Hindlimb muscle (tissue), 1 donor: ENCODE measurements at regions not wholly inside any gene's neighbourhood (a gene's known extent, or its start where the extent isn't known, plus 50 kb on each side); places are given as distances from the start of the nearest gene placed in this dataset.
"Not testable (repeated sequence)": the region's sequence is repeated elsewhere in the genome, so short reads cannot be mapped to it uniquely, and the experiment has no call there.

ENCODE experiments used
- DNase-seq: peaks from one replicate; pipeline ENCODE4 v3.0.0-alpha.2; 2013

- DNase-seq = no peak
Measured at GRCh38 chr1:196088541-196088940, 519.7 kb downstream of the KCNT2 start.

GRCh38 chr1:196078691-196079090 lies 529.5 kb downstream of the KCNT2 start:
- no peak for DNase-seq

GRCh38 chr1:196075621-196076020 lies 532.6 kb downstream of the KCNT2 start:
- no peak for DNase-seq

- DNase-seq = no peak
Measured at GRCh38 chr1:196074182-196074581, 534.1 kb downstream of the KCNT2 start.

GRCh38 chr1:196071447-196071846 lies 536.8 kb downstream of the KCNT2 start:
- no peak for DNase-seq

- DNase-seq = no peak
Measured at GRCh38 chr1:196070940-196071339, 537.3 kb downstream of the KCNT2 start.

- no peak for DNase-seq
Measured at GRCh38 chr1:196063952-196064351, 544.3 kb downstream of the KCNT2 start.

GRCh38 chr1:196063294-196063693 lies 544.9 kb downstream of the KCNT2 start:
- no peak for DNase-seq

GRCh38 chr1:196060539-196060938 lies 547.7 kb downstream of the KCNT2 start:
- DNase-seq = no peak

- no peak for DNase-seq
Measured at GRCh38 chr1:196059210-196059609, 549.0 kb downstream of the KCNT2 start.

GRCh38 chr1:196056966-196057365 lies 551.3 kb downstream of the KCNT2 start:
- DNase-seq = no peak

- no peak for DNase-seq
Measured at GRCh38 chr1:196049407-196049806, 558.8 kb downstream of the KCNT2 start.

- no peak for DNase-seq
Measured at GRCh38 chr1:196043268-196043667, 565.0 kb downstream of the KCNT2 start.

GRCh38 chr1:196034080-196034706 lies 574.0 kb downstream of the KCNT2 start:
- no peak for DNase-seq

- not testable (repeated sequence) for DNase-seq
Measured at GRCh38 chr1:196031387-196031786, 576.9 kb downstream of the KCNT2 start.

- DNase-seq = no peak
Measured at GRCh38 chr1:196030455-196030854, 577.8 kb downstream of the KCNT2 start.

- DNase-seq = no peak
Measured at GRCh38 chr1:196029410-196029809, 578.8 kb downstream of the KCNT2 start.

GRCh38 chr1:196027127-196027526 lies 581.1 kb downstream of the KCNT2 start:
- no peak for DNase-seq

GRCh38 chr1:196021174-196021573 lies 587.1 kb downstream of the KCNT2 start:
- not testable (repeated sequence) for DNase-seq

- no peak for DNase-seq
Measured at GRCh38 chr1:196009362-196009761, 598.9 kb downstream of the KCNT2 start.

- DNase-seq = no peak
Measured at GRCh38 chr1:196007763-196008162, 600.5 kb downstream of the KCNT2 start.

GRCh38 chr1:196005426-196005825 lies 602.8 kb downstream of the KCNT2 start:
- no peak for DNase-seq

GRCh38 chr1:196004388-196004787 lies 603.9 kb downstream of the KCNT2 start:
- not testable (repeated sequence) for DNase-seq

- no peak for DNase-seq
Measured at GRCh38 chr1:196002906-196003305, 605.3 kb downstream of the KCNT2 start.

GRCh38 chr1:196002296-196002695 lies 605.9 kb downstream of the KCNT2 start:
- not testable (repeated sequence) for DNase-seq
